OCI-LY1 (cell line): ENCODE measurements at regions not wholly inside any gene's neighbourhood (a gene's known extent, or its start where the extent isn't known, plus 50 kb on each side); places are given as distances from the start of the nearest gene placed in this dataset.
A peak's percentile ranks its signal among the peaks of the same experiment; 100 is the strongest.

ENCODE experiments used
- EZH2 ChIP-seq: fragments of 200-600 bp; sonication (generic), shearing (Covaris generic); IDR thresholded peaks from 2 replicates; pipeline ENCODE4 v1.8.0; 2017; ENCODE audit warnings: borderline replicate concordance, mixed run types, mild to moderate bottlenecking, antibody characterized with exemption, low read length, moderate library complexity, mixed read lengths
- TF ChIP-seq, protein P1 (sequence below): fragments of 200-600 bp; sonication (generic), shearing (Covaris generic); IDR thresholded peaks from 2 replicates; pipeline ENCODE4 v1.5.1; 2017; ENCODE audit warnings: mild to moderate bottlenecking, antibody characterized with exemption, low read length, moderate library complexity, mixed read lengths

GRCh38 chr9:79134654-79135053 lies 437.1 kb upstream of the TLE4 start:
- TF ChIP-seq EZH2, result no peak
- TF ChIP-seq, protein P1, sequence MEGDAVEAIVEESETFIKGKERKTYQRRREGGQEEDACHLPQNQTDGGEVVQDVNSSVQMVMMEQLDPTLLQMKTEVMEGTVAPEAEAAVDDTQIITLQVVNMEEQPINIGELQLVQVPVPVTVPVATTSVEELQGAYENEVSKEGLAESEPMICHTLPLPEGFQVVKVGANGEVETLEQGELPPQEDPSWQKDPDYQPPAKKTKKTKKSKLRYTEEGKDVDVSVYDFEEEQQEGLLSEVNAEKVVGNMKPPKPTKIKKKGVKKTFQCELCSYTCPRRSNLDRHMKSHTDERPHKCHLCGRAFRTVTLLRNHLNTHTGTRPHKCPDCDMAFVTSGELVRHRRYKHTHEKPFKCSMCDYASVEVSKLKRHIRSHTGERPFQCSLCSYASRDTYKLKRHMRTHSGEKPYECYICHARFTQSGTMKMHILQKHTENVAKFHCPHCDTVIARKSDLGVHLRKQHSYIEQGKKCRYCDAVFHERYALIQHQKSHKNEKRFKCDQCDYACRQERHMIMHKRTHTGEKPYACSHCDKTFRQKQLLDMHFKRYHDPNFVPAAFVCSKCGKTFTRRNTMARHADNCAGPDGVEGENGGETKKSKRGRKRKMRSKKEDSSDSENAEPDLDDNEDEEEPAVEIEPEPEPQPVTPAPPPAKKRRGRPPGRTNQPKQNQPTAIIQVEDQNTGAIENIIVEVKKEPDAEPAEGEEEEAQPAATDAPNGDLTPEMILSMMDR, result peak; percentile 28; the same call in 1 of the 2 replicates
